Gastrocnemius medialis (tissue), 4 donors: ENCODE measurements at regions not wholly inside any gene's neighbourhood (a gene's known extent, or its start where the extent isn't known, plus 50 kb on each side); places are given as distances from the start of the nearest gene placed in this dataset.

Experiments used
- CTCF ChIP-seq, 5 experiments: fragments of 450-650 bp in 3 of 5; fragments of 200-600 bp in 2 of 5; sonication (generic) in 2 of 5; IDR thresholded peaks in 4 of 5; conservative IDR thresholded peaks in 1 of 5; 1 replicate in 4 of 5; 2 replicates in 1 of 5; pipeline ENCODE4 v1.5.1; 2016 to 2019; ENCODE audit warnings: antibody characterized with exemption in 5 of 5, mild to moderate bottlenecking in 3 of 5, moderate library complexity in 3 of 5
- POLR2A ChIP-seq, 2 donors: fragments of 450-650 bp; IDR thresholded peaks; one replicate each; pipeline ENCODE4 v1.6.1; 2017; ENCODE audit warnings: antibody characterized with exemption in 2 of 2, mild to moderate bottlenecking in 2 of 2, moderate library complexity in 2 of 2

- TF ChIP-seq POLR2A (IDR thresholded peaks at IDR 0.05) (no peak), CTCF (IDR thresholded peaks at IDR 0.05 in 4 of 5, conservative IDR thresholded peaks at IDR 0.05 in 1 of 5) (no peak)
Observed at GRCh38 chr5:88557131-88557530, 288.5 kb upstream of the TMEM161B start.
